IMR-90 (cell line): ENCODE measurements at regions not wholly inside any gene's neighbourhood (a gene's known extent, or its start where the extent isn't known, plus 50 kb on each side); places are given as distances from the start of the nearest gene placed in this dataset.

Source experiments
- BHLHE40 ChIP-seq: fragments of 150-350 bp; IDR thresholded peaks from 2 replicates; pipeline ENCODE4 v1.6.1; 2016; ENCODE audit warnings: mild to moderate bottlenecking, low read depth, low read length
- MAFK ChIP-seq: IDR thresholded peaks from 2 replicates; pipeline ENCODE4 v1.6.1; 2012; ENCODE audit warnings: low read depth, low read length, improper control_type of control experiment
- MAZ ChIP-seq: IDR thresholded peaks from 2 replicates; pipeline ENCODE4 v1.6.1; 2012; ENCODE audit warnings: low read depth, mild to moderate bottlenecking, low read length, improper control_type of control experiment, moderate library complexity, borderline replicate concordance
- MXI1 ChIP-seq: IDR thresholded peaks from 2 replicates; pipeline ENCODE4 v1.6.1; 2012; ENCODE audit warnings: low read depth, mild to moderate bottlenecking, low read length, moderate library complexity, borderline replicate concordance
- POLR2A ChIP-seq: IDR thresholded peaks from 2 replicates; pipeline ENCODE4 v1.6.1; 2012; ENCODE audit warnings: mild to moderate bottlenecking, low read depth, low read length
- RAD21 ChIP-seq: IDR thresholded peaks from 2 replicates; pipeline ENCODE4 v1.6.1; 2012; ENCODE audit warnings: low read length, improper control_type of control experiment
- RCOR1 ChIP-seq: IDR thresholded peaks from 2 replicates; pipeline ENCODE4 v1.6.1; 2012; ENCODE audit warnings: mild to moderate bottlenecking, low read length, improper control_type of control experiment; ENCODE audit not compliant: insufficient replicate concordance
- RFX5 ChIP-seq: IDR thresholded peaks from 2 replicates; pipeline ENCODE4 v1.8.0; 2012; ENCODE audit warnings: low read depth, mild to moderate bottlenecking, low read length, moderate library complexity
- TF ChIP-seq, protein P1 (sequence below): conservative IDR thresholded peaks from 2 replicates; pipeline ENCODE4 v1.5.1; 2012; ENCODE audit warnings: mild to moderate bottlenecking, low read depth, low read length, improper control_type of control experiment
- TF ChIP-seq, protein P2 (sequence below): fragments of 150-350 bp; IDR thresholded peaks from 2 replicates; pipeline ENCODE4 v1.6.1; 2017; ENCODE audit warnings: mild to moderate bottlenecking, antibody characterized with exemption, low read length, low read depth
- TF ChIP-seq, protein P3 (sequence below): fragments of 150-350 bp; IDR thresholded peaks from 2 replicates; pipeline ENCODE4 v1.6.1; 2016; ENCODE audit warnings: low read depth, mild to moderate bottlenecking, low read length, moderate library complexity, borderline replicate concordance

DNA sequence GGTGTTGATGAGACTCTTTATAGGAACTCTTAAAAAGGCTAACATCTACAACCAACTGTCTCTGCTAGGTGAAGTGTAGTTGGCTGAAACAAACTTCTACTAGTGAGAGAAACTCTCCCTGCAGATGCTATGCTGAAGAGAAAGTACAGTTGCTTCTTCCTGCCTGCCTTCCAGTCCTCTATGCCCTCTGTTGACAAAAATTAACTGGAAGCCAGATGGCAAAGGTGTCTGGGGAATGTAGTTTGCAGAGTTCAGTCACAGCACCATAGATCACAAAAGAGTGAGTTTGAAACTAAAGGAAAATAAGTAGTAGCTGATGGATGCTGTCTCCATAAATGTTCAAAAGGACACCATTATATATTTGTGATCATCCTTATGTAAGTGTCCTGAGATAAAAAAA, 958.8 kb upstream of the NRXN1 start:
- TF ChIP-seq, protein P1, sequence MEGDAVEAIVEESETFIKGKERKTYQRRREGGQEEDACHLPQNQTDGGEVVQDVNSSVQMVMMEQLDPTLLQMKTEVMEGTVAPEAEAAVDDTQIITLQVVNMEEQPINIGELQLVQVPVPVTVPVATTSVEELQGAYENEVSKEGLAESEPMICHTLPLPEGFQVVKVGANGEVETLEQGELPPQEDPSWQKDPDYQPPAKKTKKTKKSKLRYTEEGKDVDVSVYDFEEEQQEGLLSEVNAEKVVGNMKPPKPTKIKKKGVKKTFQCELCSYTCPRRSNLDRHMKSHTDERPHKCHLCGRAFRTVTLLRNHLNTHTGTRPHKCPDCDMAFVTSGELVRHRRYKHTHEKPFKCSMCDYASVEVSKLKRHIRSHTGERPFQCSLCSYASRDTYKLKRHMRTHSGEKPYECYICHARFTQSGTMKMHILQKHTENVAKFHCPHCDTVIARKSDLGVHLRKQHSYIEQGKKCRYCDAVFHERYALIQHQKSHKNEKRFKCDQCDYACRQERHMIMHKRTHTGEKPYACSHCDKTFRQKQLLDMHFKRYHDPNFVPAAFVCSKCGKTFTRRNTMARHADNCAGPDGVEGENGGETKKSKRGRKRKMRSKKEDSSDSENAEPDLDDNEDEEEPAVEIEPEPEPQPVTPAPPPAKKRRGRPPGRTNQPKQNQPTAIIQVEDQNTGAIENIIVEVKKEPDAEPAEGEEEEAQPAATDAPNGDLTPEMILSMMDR, result no peak
- TF ChIP-seq MAFK (no peak), RCOR1 (no peak), POLR2A (no peak), BHLHE40 (no peak), RAD21 (no peak), MAZ (no peak), RFX5 (no peak), MXI1 (no peak)
- TF ChIP-seq, protein P2, sequence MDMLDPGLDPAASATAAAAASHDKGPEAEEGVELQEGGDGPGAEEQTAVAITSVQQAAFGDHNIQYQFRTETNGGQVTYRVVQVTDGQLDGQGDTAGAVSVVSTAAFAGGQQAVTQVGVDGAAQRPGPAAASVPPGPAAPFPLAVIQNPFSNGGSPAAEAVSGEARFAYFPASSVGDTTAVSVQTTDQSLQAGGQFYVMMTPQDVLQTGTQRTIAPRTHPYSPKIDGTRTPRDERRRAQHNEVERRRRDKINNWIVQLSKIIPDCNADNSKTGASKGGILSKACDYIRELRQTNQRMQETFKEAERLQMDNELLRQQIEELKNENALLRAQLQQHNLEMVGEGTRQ, result no peak
- TF ChIP-seq, protein P3, sequence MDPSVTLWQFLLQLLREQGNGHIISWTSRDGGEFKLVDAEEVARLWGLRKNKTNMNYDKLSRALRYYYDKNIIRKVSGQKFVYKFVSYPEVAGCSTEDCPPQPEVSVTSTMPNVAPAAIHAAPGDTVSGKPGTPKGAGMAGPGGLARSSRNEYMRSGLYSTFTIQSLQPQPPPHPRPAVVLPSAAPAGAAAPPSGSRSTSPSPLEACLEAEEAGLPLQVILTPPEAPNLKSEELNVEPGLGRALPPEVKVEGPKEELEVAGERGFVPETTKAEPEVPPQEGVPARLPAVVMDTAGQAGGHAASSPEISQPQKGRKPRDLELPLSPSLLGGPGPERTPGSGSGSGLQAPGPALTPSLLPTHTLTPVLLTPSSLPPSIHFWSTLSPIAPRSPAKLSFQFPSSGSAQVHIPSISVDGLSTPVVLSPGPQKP, result no peak
